H9 (cell line): ENCODE measurements at regions not wholly inside any gene's neighbourhood (a gene's known extent, or its start where the extent isn't known, plus 50 kb on each side); places are given as distances from the start of the nearest gene placed in this dataset.

Source experiments
- DNase-seq: peaks from one replicate; pipeline ENCODE4 v3.0.0-alpha.2; 2017
- H2AFZ ChIP-seq: one replicate; pipeline ENCODE4 v1.6.1; 2013; ENCODE audit warnings: mild to moderate bottlenecking, low read length, control low read depth, moderate library complexity
- H2AK5ac ChIP-seq: 2 replicates; pipeline ENCODE4 v1.6.1; 2013; ENCODE audit warnings: low read length, control low read depth, mixed read lengths; ENCODE audit not compliant: insufficient read length
- H2BK120ac ChIP-seq: one replicate; pipeline ENCODE4 v1.6.1; 2013; ENCODE audit warnings: low read depth, mild to moderate bottlenecking, low read length, control low read depth, inconsistent platforms; ENCODE audit not compliant: poor library complexity, severe bottlenecking
- H2BK12ac ChIP-seq: 2 replicates; pipeline ENCODE4 v1.6.1; 2013; ENCODE audit warnings: low read length, control low read depth, mixed read lengths, low read depth; ENCODE audit not compliant: insufficient read length
- H2BK15ac ChIP-seq: 2 replicates; pipeline ENCODE4 v1.6.1; 2013; ENCODE audit warnings: low read depth, low read length, control low read depth
- H2BK20ac ChIP-seq: one replicate; pipeline ENCODE4 v1.6.1; 2013; ENCODE audit warnings: low read depth, mild to moderate bottlenecking, low read length, control low read depth, inconsistent platforms; ENCODE audit not compliant: poor library complexity, severe bottlenecking
- H2BK5ac ChIP-seq: 2 replicates; pipeline ENCODE4 v1.6.1; 2013; ENCODE audit warnings: low read length, control low read depth, mixed read lengths; ENCODE audit not compliant: insufficient read length
- H3K14ac ChIP-seq: 2 replicates; pipeline ENCODE4 v1.6.1; 2013; ENCODE audit warnings: low read length, control low read depth; ENCODE audit not compliant: insufficient read depth
- H3K18ac ChIP-seq: 2 replicates; pipeline ENCODE4 v1.6.1; 2013; ENCODE audit warnings: low read depth, mild to moderate bottlenecking, mixed read lengths, low read length, control low read depth; ENCODE audit not compliant: insufficient read length
- H3K23ac ChIP-seq: 2 replicates; pipeline ENCODE4 v1.6.1; 2013; ENCODE audit warnings: low read length, control low read depth, mixed read lengths, low read depth; ENCODE audit not compliant: insufficient read length
- H3K23me2 ChIP-seq: 2 replicates; pipeline ENCODE4 v1.6.1; 2013; ENCODE audit warnings: low read depth, mild to moderate bottlenecking, mixed read lengths, low read length, control low read depth; ENCODE audit not compliant: insufficient read length, poor library complexity, severe bottlenecking
- H3K27ac ChIP-seq: 2 replicates; pipeline ENCODE4 v1.5.1; 2013; ENCODE audit warnings: low read length, control low read depth, mixed read lengths, low read depth; ENCODE audit not compliant: insufficient read length
- H3K27me3 ChIP-seq: 2 replicates; pipeline ENCODE4 v1.6.1; 2013; ENCODE audit warnings: low read length, control low read depth, inconsistent platforms; ENCODE audit not compliant: insufficient read depth
- H3K4ac ChIP-seq: 2 replicates; pipeline ENCODE4 v1.6.1; 2013; ENCODE audit warnings: low read depth, mild to moderate bottlenecking, control low read depth, inconsistent platforms, low read length, moderate library complexity
- H3K4me1 ChIP-seq: 2 replicates; pipeline ENCODE4 v1.6.1; 2013; ENCODE audit warnings: low read length, control low read depth, inconsistent platforms; ENCODE audit not compliant: insufficient read depth
- H3K4me2 ChIP-seq: 2 replicates; pipeline ENCODE4 v1.6.1; 2013; ENCODE audit warnings: low read length, control low read depth, mixed read lengths; ENCODE audit not compliant: insufficient read length, insufficient read depth
- H3K56ac ChIP-seq: 2 replicates; pipeline ENCODE4 v1.6.1; 2013; ENCODE audit warnings: low read depth, mild to moderate bottlenecking, mixed read lengths, low read length, control low read depth; ENCODE audit not compliant: insufficient read length
- H3K79me1 ChIP-seq: 2 replicates; pipeline ENCODE4 v1.6.1; 2013; ENCODE audit warnings: low read depth, mild to moderate bottlenecking, moderate library complexity, low read length, control low read depth, inconsistent platforms; ENCODE audit not compliant: insufficient read depth, poor library complexity, severe bottlenecking
- H3K79me2 ChIP-seq: 2 replicates; pipeline ENCODE4 v1.6.1; 2013; ENCODE audit warnings: low read length, control low read depth, inconsistent platforms; ENCODE audit not compliant: insufficient read depth
- H3K9ac ChIP-seq: 2 replicates; pipeline ENCODE4 v1.6.1; 2013; ENCODE audit warnings: low read length, control low read depth, mixed read lengths; ENCODE audit not compliant: insufficient read length; ENCODE audit errors: extremely low read depth
- H3K9me3 ChIP-seq: one replicate; pipeline ENCODE4 v1.6.1; 2013; ENCODE audit warnings: low read depth, low read length, inconsistent platforms; ENCODE audit not compliant: control insufficient read depth
- H3T11ph ChIP-seq: one replicate; pipeline ENCODE4 v1.6.1; 2013; ENCODE audit warnings: mild to moderate bottlenecking, low read length, control low read depth, inconsistent platforms
- H4K20me1 ChIP-seq: one replicate; pipeline ENCODE4 v1.6.1; 2013; ENCODE audit not compliant: control insufficient read depth, insufficient read length, insufficient read depth
- H4K5ac ChIP-seq: 2 replicates; pipeline ENCODE4 v1.6.1; 2013; ENCODE audit warnings: low read depth, mild to moderate bottlenecking, mixed read lengths, low read length, control low read depth; ENCODE audit not compliant: insufficient read length
- H4K8ac ChIP-seq: replicated peaks from 2 replicates; pipeline ENCODE4 v1.6.1; 2013; ENCODE audit warnings: low read length, control low read depth, mixed read lengths, low read depth; ENCODE audit not compliant: insufficient read length
- H4K91ac ChIP-seq: 2 replicates; pipeline ENCODE4 v1.6.1; 2013; ENCODE audit warnings: low read depth, mild to moderate bottlenecking, moderate library complexity, mixed read lengths, low read length, control low read depth; ENCODE audit not compliant: insufficient read length
- H3K27ac Mint-ChIP-seq, 3 experiments: 2 replicates in 2 of 3; 3 replicates in 1 of 3; pipeline ENCODE4 v1.8.0; 2020 to 2021; ENCODE audit warnings: mixed read lengths in 3 of 3, mild to moderate bottlenecking in 1 of 3, moderate library complexity in 1 of 3
- H3K27me3 Mint-ChIP-seq: 2 replicates; pipeline ENCODE4 v1.8.0; 2021; ENCODE audit warnings: low read depth, mild to moderate bottlenecking, moderate library complexity, mixed read lengths
- H3K36me3 Mint-ChIP-seq, 3 experiments: 2 replicates in 2 of 3; 3 replicates in 1 of 3; pipeline ENCODE4 v1.8.0; 2020 to 2021; ENCODE audit warnings: low read depth in 3 of 3, mixed read lengths in 3 of 3; ENCODE audit not compliant: insufficient read depth in 1 of 3
- H3K4me1 Mint-ChIP-seq, 2 experiments: 2 replicates each; pipeline ENCODE4 v1.8.0; 2020; ENCODE audit warnings: mixed read lengths in 2 of 2
- H3K4me3 Mint-ChIP-seq, 2 experiments: 2 replicates in 1 of 2; 3 replicates in 1 of 2; pipeline ENCODE4 v1.8.0; 2020 to 2021; ENCODE audit warnings: mild to moderate bottlenecking in 2 of 2, mixed read lengths in 2 of 2, moderate library complexity in 1 of 2
- H3K9me3 Mint-ChIP-seq, 2 experiments: 2 replicates in 1 of 2; 3 replicates in 1 of 2; pipeline ENCODE4 v1.8.0; 2020; ENCODE audit warnings: mild to moderate bottlenecking in 2 of 2, mixed read lengths in 2 of 2, moderate library complexity in 1 of 2
- CTCF ChIP-seq: fragments of 200-600 bp; sonication (generic); conservative IDR thresholded peaks from 3 replicates; pipeline ENCODE4 v1.8.0; 2021; ENCODE audit warnings: antibody characterized with exemption, mild to moderate bottlenecking
- WGBS: extraction: QIAGEN DNeasy Blood & Tissue Kit; methylation state at CpG from one replicate; pipeline ENCODE4 v1.1.7; 2013; ENCODE audit warnings: missing lambda C conversion rate, low lambda C conversion rate, mixed read lengths; ENCODE audit not compliant: insufficient read length; ENCODE audit errors: extremely low coverage; 5-methylcytosine and 5-hydroxymethylcytosine counted together

DNA sequence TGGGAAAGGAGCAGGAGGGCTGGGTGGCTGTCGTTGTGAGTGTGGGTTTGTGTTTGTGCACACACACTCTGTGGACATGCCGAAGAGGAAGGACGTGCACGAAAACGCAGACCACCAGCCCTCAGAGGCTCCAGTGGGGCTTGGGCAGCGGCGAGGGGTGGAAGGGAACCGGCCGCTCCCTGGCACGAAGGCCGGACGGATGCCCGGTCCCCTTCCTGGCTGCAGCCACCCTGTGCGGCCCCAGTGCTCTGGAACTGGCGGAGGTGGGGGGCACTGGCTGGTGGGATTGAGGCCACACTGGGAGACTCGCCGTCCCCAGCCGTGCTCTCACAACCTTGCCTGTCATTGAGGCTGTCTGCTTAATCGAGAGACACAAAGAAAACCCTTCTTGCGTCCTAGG lies 852.6 kb upstream of the SALL3 start:
- Histone ChIP-seq H3K27ac (no peak overlapping the region), H2AFZ (no peak overlapping the region), H3K18ac (no peak overlapping the region), H3K9ac (no peak overlapping the region), H3K4me2 (no peak overlapping the region), H2BK120ac (no peak overlapping the region), H3K79me2 (no peaks in the 10 kb centered on the region), H3K56ac (no peak overlapping the region), H3K27me3 (no peaks in the 10 kb centered on the region), H2BK15ac (no peak overlapping the region), H3T11ph (no peak overlapping the region), H2BK20ac (no peak overlapping the region), H2BK5ac (no peak overlapping the region), H4K20me1 (no peaks in the 10 kb centered on the region), H3K23me2 (no peaks in the 10 kb centered on the region), H4K8ac (no peak overlapping the region), H3K4me1 (no peaks in the 10 kb centered on the region), H4K5ac (no peak overlapping the region), H4K91ac (no peak overlapping the region), H2AK5ac (no peak overlapping the region), H3K9me3 (no peaks in the 10 kb centered on the region), H3K23ac (no peak overlapping the region), H3K14ac (no peak overlapping the region), H3K4ac (no peak overlapping the region), H3K79me1 (no peaks in the 10 kb centered on the region), H2BK12ac (no peak overlapping the region)
- no peak for TF ChIP-seq CTCF
- peaks cover 3 to 9% of the 10 kb centered on the region in 2 experiments for H3K4me1 Mint-ChIP-seq
- no peak overlapping the region for H3K4me3 Mint-ChIP-seq
- H3K9me3 Mint-ChIP-seq = peaks cover 8 to 10% of the 10 kb centered on the region in 2 experiments; a peak in 3 of 5 replicates
- H3K27ac Mint-ChIP-seq = no peak overlapping the region
- no peak for DNase-seq
- WGBS = no CpG with 5 or more reads among the region's 20 CpGs
- H3K36me3 Mint-ChIP-seq = peaks cover 2 to 6% (median 4%) of the 10 kb centered on the region in 3 experiments; a peak in 2 of 7 replicates
- no peaks in the 10 kb centered on the region; the same call in 1 of the 2 replicates for H3K27me3 Mint-ChIP-seq
